B cell (primary cell): ENCODE measurements at regions not wholly inside any gene's neighbourhood (a gene's known extent, or its start where the extent isn't known, plus 50 kb on each side); places are given as distances from the start of the nearest gene placed in this dataset.

ENCODE experiments used
- CTCF ChIP-seq: fragments of 200-600 bp; IDR thresholded peaks from one replicate; pipeline ENCODE4 v1.8.0; 2022; ENCODE audit warnings: antibody characterized with exemption, mild to moderate bottlenecking
- EZH2 ChIP-seq: IDR thresholded peaks from 2 replicates; pipeline ENCODE4 v1.6.1; 2012; ENCODE audit warnings: borderline replicate concordance, low read depth, mild to moderate bottlenecking, moderate library complexity, low read length; ENCODE audit not compliant: insufficient read depth, poor library complexity, severe bottlenecking

- TF ChIP-seq CTCF (no peak), EZH2 (no peak)
Measured at GRCh38 chr20:20881808-20882207, 169.4 kb upstream of the RALGAPA2 start.
